Cardiac muscle cell (in vitro differentiated cells and primary cell): ENCODE measurements at regions not wholly inside any gene's neighbourhood (a gene's known extent, or its start where the extent isn't known, plus 50 kb on each side); places are given as distances from the start of the nearest gene placed in this dataset.

Experiments used
- DNase-seq, 2 donors: peaks; one replicate each; pipeline versions ENCODE4 v3.0.0 to v3.0.0-alpha.2; 2010 to 2017; ENCODE audit warnings: low read depth in 1 of 2, low spot score in 1 of 2
- H3K27ac ChIP-seq: fragments of 200-600 bp; sonication (generic); 2 replicates; pipeline ENCODE4 v1.5.1; 2016
- H3K27me3 ChIP-seq: fragments of 200-600 bp; sonication (generic); 2 replicates; pipeline ENCODE4 v1.6.0; 2016; ENCODE audit warnings: control low read depth
- H3K36me3 ChIP-seq: fragments of 200-600 bp; sonication (generic); 2 replicates; pipeline ENCODE4 v1.5.1; 2016; ENCODE audit warnings: control low read depth
- H3K4me1 ChIP-seq: fragments of 200-600 bp; sonication (generic); 2 replicates; pipeline ENCODE4 v1.8.1; 2017; ENCODE audit warnings: low read depth, mild to moderate bottlenecking, mixed run types
- H3K4me3 ChIP-seq: fragments of 200-600 bp; sonication (generic); 2 replicates; pipeline ENCODE4 v1.5.1; 2016; ENCODE audit warnings: mild to moderate bottlenecking
- H3K9me3 ChIP-seq: fragments of 200-600 bp; sonication (generic); 2 replicates; pipeline ENCODE4 v1.5.1; 2017; ENCODE audit warnings: low read depth, mild to moderate bottlenecking, control low read depth
- TF ChIP-seq, protein P1 (sequence below): IDR thresholded peaks from 2 replicates; pipeline ENCODE4 v1.5.1; 2012; ENCODE audit warnings: low read depth, mild to moderate bottlenecking, low read length

DNA sequence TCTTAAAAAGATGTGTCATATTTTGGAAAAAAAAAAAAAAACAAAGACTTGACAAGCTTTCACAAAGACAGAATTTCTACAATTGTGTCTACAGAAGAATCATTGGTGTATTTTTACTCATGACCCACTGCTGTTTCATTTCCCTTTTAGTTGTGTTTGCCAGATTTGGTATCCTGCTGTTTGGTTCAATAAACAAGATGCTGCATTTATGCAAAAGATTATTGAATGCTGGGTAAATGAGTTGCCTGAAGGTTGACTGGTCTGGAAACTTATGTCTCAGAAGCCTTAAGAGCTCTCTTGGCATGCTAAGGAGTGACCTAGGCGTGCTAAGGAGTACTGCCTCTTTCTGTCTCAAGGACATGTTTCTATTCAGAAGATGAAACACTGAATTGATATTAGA is 64.9 kb upstream of the NPY2R start:
- TF ChIP-seq, protein P1, sequence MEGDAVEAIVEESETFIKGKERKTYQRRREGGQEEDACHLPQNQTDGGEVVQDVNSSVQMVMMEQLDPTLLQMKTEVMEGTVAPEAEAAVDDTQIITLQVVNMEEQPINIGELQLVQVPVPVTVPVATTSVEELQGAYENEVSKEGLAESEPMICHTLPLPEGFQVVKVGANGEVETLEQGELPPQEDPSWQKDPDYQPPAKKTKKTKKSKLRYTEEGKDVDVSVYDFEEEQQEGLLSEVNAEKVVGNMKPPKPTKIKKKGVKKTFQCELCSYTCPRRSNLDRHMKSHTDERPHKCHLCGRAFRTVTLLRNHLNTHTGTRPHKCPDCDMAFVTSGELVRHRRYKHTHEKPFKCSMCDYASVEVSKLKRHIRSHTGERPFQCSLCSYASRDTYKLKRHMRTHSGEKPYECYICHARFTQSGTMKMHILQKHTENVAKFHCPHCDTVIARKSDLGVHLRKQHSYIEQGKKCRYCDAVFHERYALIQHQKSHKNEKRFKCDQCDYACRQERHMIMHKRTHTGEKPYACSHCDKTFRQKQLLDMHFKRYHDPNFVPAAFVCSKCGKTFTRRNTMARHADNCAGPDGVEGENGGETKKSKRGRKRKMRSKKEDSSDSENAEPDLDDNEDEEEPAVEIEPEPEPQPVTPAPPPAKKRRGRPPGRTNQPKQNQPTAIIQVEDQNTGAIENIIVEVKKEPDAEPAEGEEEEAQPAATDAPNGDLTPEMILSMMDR, result no peak
- Histone ChIP-seq H3K9me3 (no peaks in the 10 kb centered on the region), H3K27ac (no peak overlapping the region), H3K4me1 (no peaks in the 10 kb centered on the region), H3K36me3 (no peaks in the 10 kb centered on the region), H3K4me3 (no peak overlapping the region), H3K27me3 (no peaks in the 10 kb centered on the region)
- DNase-seq, result no peak
